GM23338 (cell line): ENCODE measurements at regions not wholly inside any gene's neighbourhood (a gene's known extent, or its start where the extent isn't known, plus 50 kb on each side); places are given as distances from the start of the nearest gene placed in this dataset.

Source experiments
- CREB1 ChIP-seq: fragments of 250-450 bp; sonication (Bioruptor Pico); IDR thresholded peaks from 2 replicates; pipeline ENCODE4 v1.5.0; 2020; ENCODE audit warnings: low read depth, mild to moderate bottlenecking, moderate library complexity
- EZH2 ChIP-seq: fragments of 200-600 bp; sonication (generic); IDR thresholded peaks from one replicate; pipeline ENCODE4 v1.8.0; 2017; ENCODE audit warnings: antibody characterized with exemption, mild to moderate bottlenecking, low read depth; ENCODE audit not compliant: unreplicated experiment
- EZH2phosphoT487 ChIP-seq: fragments of 200-600 bp; sonication (generic); IDR thresholded peaks from one replicate; pipeline ENCODE4 v1.8.1; 2018; ENCODE audit warnings: antibody characterized with exemption; ENCODE audit not compliant: unreplicated experiment
- JUNB ChIP-seq: IDR thresholded peaks from one replicate; pipeline ENCODE4 v1.6.1; 2016; ENCODE audit warnings: antibody characterized with exemption; ENCODE audit not compliant: unreplicated experiment
- POLR2AphosphoS5 ChIP-seq: IDR thresholded peaks from 2 replicates; pipeline ENCODE4 v1.6.1; 2016; ENCODE audit warnings: antibody characterized with exemption, low read depth
- REST ChIP-seq: IDR thresholded peaks from one replicate; pipeline ENCODE4 v1.6.1; 2018; ENCODE audit warnings: antibody characterized with exemption; ENCODE audit not compliant: unreplicated experiment
- ZNF114 ChIP-seq: fragments of 250-450 bp; sonication (Bioruptor Pico); IDR thresholded peaks from 2 replicates; pipeline ENCODE4 v1.5.0; 2020; ENCODE audit warnings: mild to moderate bottlenecking, moderate library complexity
- ZNF331 ChIP-seq: fragments of 250-450 bp; sonication (Bioruptor Pico); IDR thresholded peaks from 2 replicates; pipeline ENCODE4 v1.5.0; 2020; ENCODE audit warnings: low read depth, mild to moderate bottlenecking, moderate library complexity
- TF ChIP-seq, protein P1 (sequence below), 2 experiments: fragments of 200-600 bp in 1 of 2; sonication (generic) in 1 of 2; conservative IDR thresholded peaks; 2 replicates each; pipeline versions ENCODE4 v1.5.1 to v1.6.1; 2016 to 2017; ENCODE audit warnings: antibody characterized with exemption in 2 of 2, low read depth in 2 of 2, mild to moderate bottlenecking in 2 of 2, moderate library complexity in 1 of 2
- TF ChIP-seq, protein P2 (sequence below): IDR thresholded peaks from 2 replicates; pipeline ENCODE4 v1.6.1; 2016; ENCODE audit warnings: antibody characterized with exemption

DNA sequence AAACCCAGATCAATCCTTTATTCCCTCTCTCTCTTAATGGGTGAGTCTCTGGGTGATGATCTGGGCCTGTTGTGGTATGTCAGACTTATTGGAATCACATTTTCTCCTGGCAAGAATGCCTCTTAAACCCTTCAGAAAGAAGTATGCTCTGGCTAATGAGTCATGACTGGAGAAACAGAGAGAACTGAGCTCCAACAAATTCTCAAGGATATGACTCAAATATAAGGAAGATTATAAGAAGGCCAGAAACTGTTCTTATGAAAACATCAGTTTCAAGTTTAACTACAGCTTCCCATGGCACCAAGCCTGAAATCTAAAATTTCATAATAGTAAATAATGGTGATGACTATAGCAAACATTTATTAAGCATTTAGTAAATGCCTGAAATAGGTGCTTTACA lies 83.9 kb downstream of the OR5AK2 start:
- TF ChIP-seq, protein P1, sequence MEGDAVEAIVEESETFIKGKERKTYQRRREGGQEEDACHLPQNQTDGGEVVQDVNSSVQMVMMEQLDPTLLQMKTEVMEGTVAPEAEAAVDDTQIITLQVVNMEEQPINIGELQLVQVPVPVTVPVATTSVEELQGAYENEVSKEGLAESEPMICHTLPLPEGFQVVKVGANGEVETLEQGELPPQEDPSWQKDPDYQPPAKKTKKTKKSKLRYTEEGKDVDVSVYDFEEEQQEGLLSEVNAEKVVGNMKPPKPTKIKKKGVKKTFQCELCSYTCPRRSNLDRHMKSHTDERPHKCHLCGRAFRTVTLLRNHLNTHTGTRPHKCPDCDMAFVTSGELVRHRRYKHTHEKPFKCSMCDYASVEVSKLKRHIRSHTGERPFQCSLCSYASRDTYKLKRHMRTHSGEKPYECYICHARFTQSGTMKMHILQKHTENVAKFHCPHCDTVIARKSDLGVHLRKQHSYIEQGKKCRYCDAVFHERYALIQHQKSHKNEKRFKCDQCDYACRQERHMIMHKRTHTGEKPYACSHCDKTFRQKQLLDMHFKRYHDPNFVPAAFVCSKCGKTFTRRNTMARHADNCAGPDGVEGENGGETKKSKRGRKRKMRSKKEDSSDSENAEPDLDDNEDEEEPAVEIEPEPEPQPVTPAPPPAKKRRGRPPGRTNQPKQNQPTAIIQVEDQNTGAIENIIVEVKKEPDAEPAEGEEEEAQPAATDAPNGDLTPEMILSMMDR (conservative IDR thresholded peaks at IDR 0.05; ENCODE audit: low read depth in 2 of 2), result no peak
- TF ChIP-seq EZH2 (no peak), POLR2AphosphoS5 (no peak), EZH2phosphoT487 (no peak), ZNF114 (no peak), REST (no peak), JUNB (no peak), CREB1 (CRISPR knock-in tag) (no peak), ZNF331 (CRISPR knock-in tag) (no peak)
- TF ChIP-seq, protein P2, sequence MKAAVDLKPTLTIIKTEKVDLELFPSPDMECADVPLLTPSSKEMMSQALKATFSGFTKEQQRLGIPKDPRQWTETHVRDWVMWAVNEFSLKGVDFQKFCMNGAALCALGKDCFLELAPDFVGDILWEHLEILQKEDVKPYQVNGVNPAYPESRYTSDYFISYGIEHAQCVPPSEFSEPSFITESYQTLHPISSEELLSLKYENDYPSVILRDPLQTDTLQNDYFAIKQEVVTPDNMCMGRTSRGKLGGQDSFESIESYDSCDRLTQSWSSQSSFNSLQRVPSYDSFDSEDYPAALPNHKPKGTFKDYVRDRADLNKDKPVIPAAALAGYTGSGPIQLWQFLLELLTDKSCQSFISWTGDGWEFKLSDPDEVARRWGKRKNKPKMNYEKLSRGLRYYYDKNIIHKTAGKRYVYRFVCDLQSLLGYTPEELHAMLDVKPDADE, result no peak
